ENCODE measurements at regions not wholly inside any gene's neighbourhood (a gene's known extent, or its start where the extent isn't known, plus 50 kb on each side); places are given as distances from the start of the nearest gene placed in this dataset.

DNA sequence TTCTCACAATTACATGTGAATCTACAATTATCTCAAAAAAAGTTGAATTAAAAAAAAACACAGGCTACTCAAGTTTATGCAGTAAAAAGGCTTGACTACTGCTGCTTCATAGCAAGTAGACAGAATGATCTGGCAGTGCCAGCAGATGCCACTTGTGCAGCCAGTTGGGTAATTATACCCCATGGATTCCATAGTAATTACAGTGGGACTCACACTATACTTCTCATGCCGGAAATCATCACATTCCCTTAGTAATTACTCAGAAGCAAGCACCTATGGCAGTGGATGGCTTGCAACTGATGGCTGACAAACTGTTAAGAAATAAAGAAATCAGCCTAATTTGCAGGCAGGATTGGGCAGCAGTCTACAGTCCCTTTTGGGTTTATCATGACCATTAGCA is 463.2 kb upstream of the KLF4 start:
- no peaks in the 10 kb centered on the region for H3K9me3 ChIP-seq (replicated peaks in 1 of 3)
- no peaks in the 10 kb centered on the region for H3K36me3 ChIP-seq (replicated peaks in 1 of 2)
- WGBS, 4 donors: 67 to 97% (median 86%) methylated on average over 1 of the region's 1 CpG
- no peak for DNase-seq
- no peak overlapping the region for H3K27ac ChIP-seq
- intact Hi-C loops (cut with DNase I): no loop called here
- peaks cover 5% of the 10 kb centered on the region for H3K27me3 ChIP-seq
- H3K4me1 ChIP-seq (replicated peaks in 1 of 2): no peaks in the 10 kb centered on the region
- no peak for TF ChIP-seq POLR2A (IDR thresholded peaks at IDR 0.05)
- TF ChIP-seq, protein P1, sequence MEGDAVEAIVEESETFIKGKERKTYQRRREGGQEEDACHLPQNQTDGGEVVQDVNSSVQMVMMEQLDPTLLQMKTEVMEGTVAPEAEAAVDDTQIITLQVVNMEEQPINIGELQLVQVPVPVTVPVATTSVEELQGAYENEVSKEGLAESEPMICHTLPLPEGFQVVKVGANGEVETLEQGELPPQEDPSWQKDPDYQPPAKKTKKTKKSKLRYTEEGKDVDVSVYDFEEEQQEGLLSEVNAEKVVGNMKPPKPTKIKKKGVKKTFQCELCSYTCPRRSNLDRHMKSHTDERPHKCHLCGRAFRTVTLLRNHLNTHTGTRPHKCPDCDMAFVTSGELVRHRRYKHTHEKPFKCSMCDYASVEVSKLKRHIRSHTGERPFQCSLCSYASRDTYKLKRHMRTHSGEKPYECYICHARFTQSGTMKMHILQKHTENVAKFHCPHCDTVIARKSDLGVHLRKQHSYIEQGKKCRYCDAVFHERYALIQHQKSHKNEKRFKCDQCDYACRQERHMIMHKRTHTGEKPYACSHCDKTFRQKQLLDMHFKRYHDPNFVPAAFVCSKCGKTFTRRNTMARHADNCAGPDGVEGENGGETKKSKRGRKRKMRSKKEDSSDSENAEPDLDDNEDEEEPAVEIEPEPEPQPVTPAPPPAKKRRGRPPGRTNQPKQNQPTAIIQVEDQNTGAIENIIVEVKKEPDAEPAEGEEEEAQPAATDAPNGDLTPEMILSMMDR (IDR thresholded peaks at IDR 0.05): no peak
- no peak overlapping the region for H3K4me3 ChIP-seq

DNA sequence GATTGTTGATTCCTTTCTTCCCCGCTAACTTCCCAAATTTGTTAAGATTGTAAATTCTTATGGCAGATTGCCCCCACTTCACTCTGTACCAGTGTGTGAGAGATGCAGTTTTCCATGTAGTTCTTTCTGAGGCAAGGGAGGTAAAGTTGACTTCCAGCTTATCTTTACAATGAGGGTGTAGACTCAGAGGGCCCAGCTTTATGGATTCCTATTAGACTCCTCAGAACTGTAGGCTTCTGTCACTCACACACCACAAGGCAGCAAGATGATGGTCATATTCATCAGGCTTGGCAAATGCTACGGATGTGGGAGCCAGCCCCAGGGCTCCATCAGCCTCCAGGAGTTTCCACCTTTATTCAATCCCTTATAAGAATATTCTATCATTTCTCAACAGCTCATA is 461.9 kb upstream of the KLF4 start:
- Histone ChIP-seq H3K4me3 (no peak overlapping the region), H3K27me3 (peaks cover 6% of the 10 kb centered on the region), H3K27ac (no peak overlapping the region), H3K9me3 (replicated peaks in 1 of 3) (no peaks in the 10 kb centered on the region), H3K36me3 (replicated peaks in 1 of 2) (no peaks in the 10 kb centered on the region), H3K4me1 (replicated peaks in 1 of 2) (no peaks in the 10 kb centered on the region)
- DNase-seq: no peak
- TF ChIP-seq, protein P1 (IDR thresholded peaks at IDR 0.05): no peak
- TF ChIP-seq POLR2A (IDR thresholded peaks at IDR 0.05): no peak
- intact Hi-C loops (cut with DNase I): no loop called here
- WGBS, 4 donors: 85 to 96% (median 91%) methylated on average over 2 of the region's 2 CpGs

DNA sequence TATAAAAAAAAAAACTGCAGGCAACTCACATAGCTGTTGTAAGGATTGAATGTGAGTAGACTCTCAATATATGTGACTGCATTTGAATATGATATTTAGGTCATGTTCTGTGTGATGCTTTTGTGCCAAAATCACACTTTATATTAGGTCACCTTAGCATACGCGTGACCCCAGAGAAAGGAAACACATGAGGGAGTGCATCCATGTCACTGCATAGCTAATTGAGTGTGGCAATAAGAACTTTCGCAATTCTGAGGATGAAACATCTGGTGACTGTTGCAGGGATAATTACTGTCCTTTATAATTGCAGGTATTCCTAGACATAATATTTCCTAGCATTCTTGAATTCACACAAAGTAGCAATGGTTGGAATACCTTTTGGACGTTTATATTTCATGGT is 459.5 kb upstream of the KLF4 start:
- no peak for TF ChIP-seq POLR2A (IDR thresholded peaks at IDR 0.05)
- intact Hi-C loops (cut with DNase I): no loop called here
- DNase-seq: no peak
- no peaks in the 10 kb centered on the region for H3K9me3 ChIP-seq (replicated peaks in 1 of 3)
- WGBS, 4 donors: 61 to 92% (median 82%) methylated on average over 4 of the region's 4 CpGs
- no peak overlapping the region for H3K4me3 ChIP-seq
- no peaks in the 10 kb centered on the region for H3K36me3 ChIP-seq (replicated peaks in 1 of 2)
- no peak overlapping the region for H3K27ac ChIP-seq
- peaks cover 15% of the 10 kb centered on the region for H3K27me3 ChIP-seq
- no peaks in the 10 kb centered on the region for H3K4me1 ChIP-seq (replicated peaks in 1 of 2)

DNA sequence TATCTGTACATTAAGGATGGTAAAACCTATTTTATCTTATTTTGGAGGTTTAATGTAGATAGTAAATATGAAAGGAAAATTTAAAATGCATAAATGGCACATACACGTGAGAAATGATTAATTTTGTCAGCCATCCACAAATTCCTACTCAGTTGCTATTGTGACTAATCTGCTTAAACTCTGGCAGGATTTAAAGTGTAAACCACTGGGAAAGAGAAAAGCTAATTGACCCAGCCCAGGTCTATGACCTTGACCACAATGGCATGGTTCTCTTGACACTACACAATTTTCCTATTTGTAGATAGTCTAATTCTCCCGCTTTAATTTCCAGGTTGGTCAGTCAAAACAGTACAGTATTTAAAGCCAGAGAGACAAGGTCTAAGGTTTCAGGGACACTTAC is 459.0 kb upstream of the KLF4 start:
- intact Hi-C loops (cut with DNase I): no loop called here
- 67 to 90% (median 87%) methylated on average over 2 of the region's 2 CpGs for WGBS, 4 donors
- H3K4me3 ChIP-seq: no peak overlapping the region
- H3K27me3 ChIP-seq: peaks cover 15% of the 10 kb centered on the region
- no peak for DNase-seq
- no peaks in the 10 kb centered on the region for H3K9me3 ChIP-seq (replicated peaks in 1 of 3)
- no peak for TF ChIP-seq POLR2A (IDR thresholded peaks at IDR 0.05)
- TF ChIP-seq, protein P1 (IDR thresholded peaks at IDR 0.05): no peak
- no peak overlapping the region for H3K27ac ChIP-seq
- no peaks in the 10 kb centered on the region for H3K4me1 ChIP-seq (replicated peaks in 1 of 2)
- no peaks in the 10 kb centered on the region for H3K36me3 ChIP-seq (replicated peaks in 1 of 2)

DNA sequence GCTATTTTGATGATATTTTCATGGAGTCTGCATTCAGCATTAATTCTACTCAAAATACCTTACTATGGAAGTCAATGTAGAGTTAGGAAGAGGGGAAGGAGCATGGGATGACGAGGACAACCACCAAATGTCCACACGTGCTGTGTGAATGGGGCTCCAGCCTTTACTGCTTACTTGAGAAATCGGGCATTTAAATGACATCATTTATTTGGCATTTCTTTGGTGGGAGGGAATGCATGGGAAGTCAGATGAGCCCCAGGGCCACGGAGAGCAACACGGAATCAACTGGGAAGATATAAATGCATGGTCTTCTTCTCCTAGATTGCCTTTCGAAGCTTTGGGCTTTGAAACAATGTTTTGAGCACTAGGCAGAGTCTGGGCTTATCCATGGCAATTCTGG is 458.5 kb upstream of the KLF4 start:
- DNase-seq: no peak
- Histone ChIP-seq H3K36me3 (replicated peaks in 1 of 2) (no peaks in the 10 kb centered on the region), H3K9me3 (replicated peaks in 1 of 3) (no peaks in the 10 kb centered on the region), H3K4me3 (no peak overlapping the region), H3K27me3 (peaks cover 15% of the 10 kb centered on the region), H3K27ac (no peak overlapping the region), H3K4me1 (replicated peaks in 1 of 2) (no peaks in the 10 kb centered on the region)
- intact Hi-C loops (cut with DNase I): no loop called here
- TF ChIP-seq POLR2A (IDR thresholded peaks at IDR 0.05): no peak
- TF ChIP-seq, protein P1 (IDR thresholded peaks at IDR 0.05): no peak
- WGBS, 4 donors: 78 to 88% (median 84%) methylated on average over 6 of the region's 6 CpGs

All from adrenal gland (tissue), 9 donors.